PC-9 (cell line): ENCODE measurements at regions not wholly inside any gene's neighbourhood (a gene's known extent, or its start where the extent isn't known, plus 50 kb on each side); places are given as distances from the start of the nearest gene placed in this dataset.

Experiments
- BruUV-seq: library from RNA; stranded (reverse); fragments of 400-500 nt; replicated peaks from 2 replicates; lab custom pipeline; 2021; lab: Mats Ljungman, UMichigan
- CTCF ChIA-PET: fragments of 300-600 bp; sonication (Branson Sonifier 250); formaldehyde crosslinking; loops from one replicate; lab custom pipeline; 2022; ENCODE audit warnings: antibody characterized with exemption; lab: Charles Lee
- POLR2A ChIA-PET: fragments of 300-600 bp; sonication (Branson Sonifier 250); formaldehyde crosslinking; loops from one replicate; lab custom pipeline; 2022; ENCODE audit warnings: antibody characterized with exemption; ENCODE audit not compliant: unreplicated experiment; lab: Charles Lee
- DNase-seq, 2 experiments: peaks; one replicate each; pipeline versions ENCODE4 v3.0.0 to v3.0.0-alpha.2; 2015 to 2022; ENCODE audit warnings: mixed read lengths in 1 of 2
- H2AFZ ChIP-seq: fragments of 200-600 bp; sonication (generic); 2 replicates; pipeline ENCODE4 v1.8.1; 2017; ENCODE audit warnings: antibody characterized with exemption
- H3F3A ChIP-seq: fragments of 200-600 bp; sonication (generic); 2 replicates; pipeline ENCODE4 v1.8.1; 2017; ENCODE audit warnings: antibody characterized with exemption, mild to moderate bottlenecking, low read depth; ENCODE audit not compliant: insufficient read depth
- H3K27ac ChIP-seq: fragments of 200-600 bp; sonication (generic); 2 replicates; pipeline ENCODE4 v1.6.1; 2016; ENCODE audit warnings: mixed run types
- H3K27me3 ChIP-seq: fragments of 200-600 bp; sonication (generic); 2 replicates; pipeline ENCODE4 v1.6.1; 2016; ENCODE audit warnings: low read depth, mixed run types; ENCODE audit not compliant: insufficient read depth
- H3K36me3 ChIP-seq: fragments of 200-600 bp; sonication (generic); 2 replicates; pipeline ENCODE4 v1.6.1; 2016; ENCODE audit warnings: low read depth, mixed run types
- H3K4me1 ChIP-seq: fragments of 200-600 bp; sonication (generic); replicated peaks from 2 replicates; pipeline ENCODE4 v1.6.1; 2016; ENCODE audit warnings: mixed run types; ENCODE audit not compliant: insufficient read depth
- H3K4me2 ChIP-seq: fragments of 200-600 bp; sonication (generic); 2 replicates; pipeline ENCODE4 v1.6.1; 2017; ENCODE audit warnings: mixed run types
- H3K4me3 ChIP-seq: fragments of 200-600 bp; sonication (generic); 2 replicates; pipeline ENCODE4 v1.6.1; 2016; ENCODE audit warnings: mixed run types
- H3K79me2 ChIP-seq: fragments of 200-600 bp; sonication (generic); 2 replicates; pipeline ENCODE4 v1.6.1; 2017; ENCODE audit warnings: low read depth, mixed run types
- H3K9me2 ChIP-seq: fragments of 200-600 bp; sonication (generic); 2 replicates; pipeline ENCODE4 v1.8.1; 2017; ENCODE audit warnings: mild to moderate bottlenecking; ENCODE audit not compliant: insufficient read depth
- H3K9me3 ChIP-seq: fragments of 200-600 bp; sonication (generic); 2 replicates; pipeline ENCODE4 v1.8.1; 2016; ENCODE audit warnings: low read depth; ENCODE audit not compliant: insufficient read depth
- H4K20me1 ChIP-seq: fragments of 200-600 bp; sonication (generic); 2 replicates; pipeline ENCODE4 v1.8.1; 2017; ENCODE audit not compliant: insufficient read depth
- EZH2 ChIP-seq: fragments of 200-600 bp; sonication (generic); IDR thresholded peaks from 2 replicates; pipeline ENCODE4 v1.8.0; 2017; ENCODE audit warnings: antibody characterized with exemption, low read depth
- intact Hi-C: fragments of 100-400 bp; cut with micrococcal nuclease; formaldehyde crosslinking; loops from one replicate; pipeline ENCODE4 v1.10.0; 2022; ENCODE audit not compliant: unreplicated experiment
- TF ChIP-seq, protein P1 (sequence below): fragments of 200-600 bp; sonication (generic); conservative IDR thresholded peaks from 2 replicates; pipeline ENCODE4 v1.6.1; 2017; ENCODE audit warnings: mixed run types, antibody characterized with exemption, mild to moderate bottlenecking, moderate library complexity

GRCh38 chr9:111250875-111251842, 78.9 kb downstream of the OR2K2 start:
- Histone ChIP-seq H3K36me3 (no peaks in the 10 kb centered on the region), H4K20me1 (no peaks in the 10 kb centered on the region), H3K4me1 (no peaks in the 10 kb centered on the region), H2AFZ (no peak overlapping the region), H3K27ac (no peak overlapping the region), H3K27me3 (no peaks in the 10 kb centered on the region), H3K9me2 (no peaks in the 10 kb centered on the region), H3K4me2 (no peak overlapping the region), H3K4me3 (no peak overlapping the region), H3K79me2 (no peaks in the 10 kb centered on the region), H3F3A (no peaks in the 10 kb centered on the region), H3K9me3 (no peaks in the 10 kb centered on the region)
- TF ChIP-seq, protein P1, sequence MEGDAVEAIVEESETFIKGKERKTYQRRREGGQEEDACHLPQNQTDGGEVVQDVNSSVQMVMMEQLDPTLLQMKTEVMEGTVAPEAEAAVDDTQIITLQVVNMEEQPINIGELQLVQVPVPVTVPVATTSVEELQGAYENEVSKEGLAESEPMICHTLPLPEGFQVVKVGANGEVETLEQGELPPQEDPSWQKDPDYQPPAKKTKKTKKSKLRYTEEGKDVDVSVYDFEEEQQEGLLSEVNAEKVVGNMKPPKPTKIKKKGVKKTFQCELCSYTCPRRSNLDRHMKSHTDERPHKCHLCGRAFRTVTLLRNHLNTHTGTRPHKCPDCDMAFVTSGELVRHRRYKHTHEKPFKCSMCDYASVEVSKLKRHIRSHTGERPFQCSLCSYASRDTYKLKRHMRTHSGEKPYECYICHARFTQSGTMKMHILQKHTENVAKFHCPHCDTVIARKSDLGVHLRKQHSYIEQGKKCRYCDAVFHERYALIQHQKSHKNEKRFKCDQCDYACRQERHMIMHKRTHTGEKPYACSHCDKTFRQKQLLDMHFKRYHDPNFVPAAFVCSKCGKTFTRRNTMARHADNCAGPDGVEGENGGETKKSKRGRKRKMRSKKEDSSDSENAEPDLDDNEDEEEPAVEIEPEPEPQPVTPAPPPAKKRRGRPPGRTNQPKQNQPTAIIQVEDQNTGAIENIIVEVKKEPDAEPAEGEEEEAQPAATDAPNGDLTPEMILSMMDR, result no peak
- TF ChIP-seq EZH2, result no peak
- ChIA-PET POLR2A (no interaction called here), CTCF (no interaction called here)
- BruUV-seq, result no TSS peak
- intact Hi-C loops, result no loop called here
- DNase-seq, result no peak

- BruUV-seq, result no TSS peak
- Histone ChIP-seq H4K20me1 (no peaks in the 10 kb centered on the region), H3F3A (no peaks in the 10 kb centered on the region), H3K4me3 (no peak overlapping the region), H3K4me1 (no peaks in the 10 kb centered on the region), H3K4me2 (no peak overlapping the region), H3K79me2 (no peaks in the 10 kb centered on the region), H2AFZ (no peak overlapping the region), H3K9me3 (no peaks in the 10 kb centered on the region), H3K27ac (no peak overlapping the region), H3K27me3 (no peaks in the 10 kb centered on the region), H3K36me3 (no peaks in the 10 kb centered on the region), H3K9me2 (no peaks in the 10 kb centered on the region)
- ChIA-PET CTCF (interaction anchor here (0.8 kb wide), 1 partner anchor 1510 kb away, joined by 3 read pairs; no protein-coding TSS in a partner anchor), POLR2A (no interaction called here)
- DNase-seq, result no peak
- TF ChIP-seq, protein P1, result no peak
- intact Hi-C loops, result no loop called here
These were observed 92.6 kb downstream of the OR2K2 start for GRCh38 chr9:111237447-111237846.

GRCh38 chr9:111236332-111236731, 93.7 kb downstream of the OR2K2 start:
- no peak for DNase-seq
- Histone ChIP-seq H3K36me3 (no peaks in the 10 kb centered on the region), H3K4me1 (no peaks in the 10 kb centered on the region), H3K9me2 (no peaks in the 10 kb centered on the region), H4K20me1 (no peaks in the 10 kb centered on the region), H3K9me3 (no peaks in the 10 kb centered on the region), H3K79me2 (no peaks in the 10 kb centered on the region), H3K27ac (no peak overlapping the region), H3K4me2 (no peak overlapping the region), H3F3A (no peaks in the 10 kb centered on the region), H2AFZ (no peak overlapping the region), H3K4me3 (no peak overlapping the region), H3K27me3 (no peaks in the 10 kb centered on the region)
- BruUV-seq, result no TSS peak
- intact Hi-C loops, result no loop called here
- TF ChIP-seq, protein P1, result no peak
- TF ChIP-seq EZH2, result no peak
- CTCF ChIA-PET, result no interaction called here
- POLR2A ChIA-PET, result no interaction called here
